ENCODE measurements at regions not wholly inside any gene's neighbourhood (a gene's known extent, or its start where the extent isn't known, plus 50 kb on each side); places are given as distances from the start of the nearest gene placed in this dataset.

- TF ChIP-seq POLR2A (IDR thresholded peaks at IDR 0.05; ENCODE audit: low read length): no peak
- no peak for TF ChIP-seq GATA1 (IDR thresholded peaks at IDR 0.05; ENCODE audit: low read depth, low read length)
Measured at GRCh38 chr6:113111550-113111949, 745.6 kb upstream of the MARCKS start.
